ENCODE measurements at regions not wholly inside any gene's neighbourhood (a gene's known extent, or its start where the extent isn't known, plus 50 kb on each side); places are given as distances from the start of the nearest gene placed in this dataset.

DNA sequence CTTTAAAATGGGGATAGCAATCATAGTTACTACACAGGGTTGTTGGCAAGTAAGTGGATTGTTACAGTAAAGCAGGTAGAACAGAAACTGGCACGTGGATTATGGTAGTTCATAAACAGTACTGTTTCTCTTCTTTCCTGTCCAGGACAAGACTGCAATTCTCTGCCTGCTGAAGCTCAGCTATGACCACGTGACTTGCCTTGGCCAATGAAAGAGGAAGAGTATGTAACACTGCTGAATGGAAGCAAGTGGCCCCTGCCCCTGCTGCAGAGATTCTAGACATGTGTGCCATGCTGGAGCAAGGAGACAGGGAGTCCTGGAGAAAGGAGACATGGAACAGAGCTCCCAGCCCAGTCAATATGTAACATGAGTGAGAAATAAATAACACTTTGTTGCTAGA lies 66.6 kb upstream of the TOX3 start:
- no peak overlapping the region for H2AFZ ChIP-seq (ENCODE audit: low read depth, low read length, severe bottlenecking)
- no peak overlapping the region for H3K9ac ChIP-seq (ENCODE audit: low read length)
- H3K79me2 ChIP-seq (ENCODE audit: insufficient read depth, low read length): no peaks in the 10 kb centered on the region
- no peak for TF ChIP-seq EZH2phosphoT487 (conservative IDR thresholded peaks at IDR 0.05; ENCODE audit: low read length)
- TF ChIP-seq, protein P1, sequence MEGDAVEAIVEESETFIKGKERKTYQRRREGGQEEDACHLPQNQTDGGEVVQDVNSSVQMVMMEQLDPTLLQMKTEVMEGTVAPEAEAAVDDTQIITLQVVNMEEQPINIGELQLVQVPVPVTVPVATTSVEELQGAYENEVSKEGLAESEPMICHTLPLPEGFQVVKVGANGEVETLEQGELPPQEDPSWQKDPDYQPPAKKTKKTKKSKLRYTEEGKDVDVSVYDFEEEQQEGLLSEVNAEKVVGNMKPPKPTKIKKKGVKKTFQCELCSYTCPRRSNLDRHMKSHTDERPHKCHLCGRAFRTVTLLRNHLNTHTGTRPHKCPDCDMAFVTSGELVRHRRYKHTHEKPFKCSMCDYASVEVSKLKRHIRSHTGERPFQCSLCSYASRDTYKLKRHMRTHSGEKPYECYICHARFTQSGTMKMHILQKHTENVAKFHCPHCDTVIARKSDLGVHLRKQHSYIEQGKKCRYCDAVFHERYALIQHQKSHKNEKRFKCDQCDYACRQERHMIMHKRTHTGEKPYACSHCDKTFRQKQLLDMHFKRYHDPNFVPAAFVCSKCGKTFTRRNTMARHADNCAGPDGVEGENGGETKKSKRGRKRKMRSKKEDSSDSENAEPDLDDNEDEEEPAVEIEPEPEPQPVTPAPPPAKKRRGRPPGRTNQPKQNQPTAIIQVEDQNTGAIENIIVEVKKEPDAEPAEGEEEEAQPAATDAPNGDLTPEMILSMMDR (IDR thresholded peaks at IDR 0.05; ENCODE audit: insufficient read depth, low read length, poor library complexity, severe bottlenecking): no peak
- H4K20me1 ChIP-seq (ENCODE audit: low read depth, low read length): no peaks in the 10 kb centered on the region
- no peaks in the 10 kb centered on the region for H3K9me3 ChIP-seq (ENCODE audit: insufficient read depth, low read length)
- H3K36me3 ChIP-seq (ENCODE audit: low read length): no peaks in the 10 kb centered on the region
- no peak overlapping the region for H3K4me3 ChIP-seq (ENCODE audit: insufficient read depth, low read length, poor library complexity, severe bottlenecking)
- no peak overlapping the region for H3K4me2 ChIP-seq (ENCODE audit: low read depth, low read length, poor library complexity, severe bottlenecking)
- no peaks in the 10 kb centered on the region for H3F3A ChIP-seq (ENCODE audit: insufficient read depth)
- H3K9me2 ChIP-seq (replicated peaks; ENCODE audit: insufficient read depth, low read length): no peaks in the 10 kb centered on the region
- H3K27ac ChIP-seq (ENCODE audit: low read depth, low read length): no peak overlapping the region
- no peaks in the 10 kb centered on the region for H3K27me3 ChIP-seq (ENCODE audit: low read length)

DNA sequence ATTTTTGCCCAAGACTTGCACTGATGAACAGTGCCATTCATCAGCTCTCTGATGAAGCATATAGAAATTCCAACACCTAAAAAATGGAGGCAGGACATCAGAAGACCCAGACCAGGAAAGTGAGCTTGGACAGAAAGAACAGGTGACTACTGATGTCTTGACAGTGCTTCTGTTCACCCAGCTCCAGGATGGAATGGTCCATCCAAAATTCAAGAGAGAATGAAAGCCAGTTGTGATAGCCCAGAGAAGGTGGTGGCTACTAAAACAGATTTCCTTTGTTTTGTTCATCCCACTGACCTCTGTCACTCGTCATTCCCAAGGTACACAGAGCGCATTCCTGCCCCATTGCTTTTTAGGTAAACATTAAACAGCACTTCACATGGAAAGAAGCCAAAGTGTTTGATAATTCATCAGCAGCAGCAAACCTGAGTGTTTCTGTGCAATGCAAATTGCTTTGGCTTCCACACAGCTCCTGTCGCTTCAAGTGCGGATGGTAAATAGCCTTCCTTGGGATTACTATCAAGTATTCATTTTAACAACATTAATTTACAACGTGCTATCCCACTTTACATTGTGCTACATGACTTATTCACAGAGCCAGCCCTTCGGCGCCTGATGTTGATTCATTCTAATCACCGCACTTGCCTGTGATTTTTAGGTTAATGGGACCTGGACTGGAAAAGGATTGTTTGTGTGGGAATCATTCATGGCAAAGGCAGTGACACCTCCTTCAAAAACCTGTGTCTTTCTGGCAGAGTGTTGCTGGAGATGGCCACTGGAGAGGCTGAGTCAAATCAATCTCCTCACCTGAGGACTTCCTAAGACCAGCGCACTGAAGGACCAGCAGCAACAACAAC lies 65.1 kb upstream of the TOX3 start:
- TF ChIP-seq, protein P1 (IDR thresholded peaks at IDR 0.05; ENCODE audit: insufficient read depth, low read length, poor library complexity, severe bottlenecking): no peak
- TF ChIP-seq EZH2phosphoT487 (conservative IDR thresholded peaks at IDR 0.05; ENCODE audit: low read length): no peak
- no peak overlapping the region for H3K4me3 ChIP-seq (ENCODE audit: insufficient read depth, low read length, poor library complexity, severe bottlenecking)
- no peak overlapping the region for H2AFZ ChIP-seq (ENCODE audit: low read depth, low read length, severe bottlenecking)
- H3K9ac ChIP-seq (ENCODE audit: low read length): no peak overlapping the region
- H3K36me3 ChIP-seq (ENCODE audit: low read length): no peaks in the 10 kb centered on the region
- H3F3A ChIP-seq (ENCODE audit: insufficient read depth): no peaks in the 10 kb centered on the region
- no peaks in the 10 kb centered on the region for H4K20me1 ChIP-seq (ENCODE audit: low read depth, low read length)
- H3K27ac ChIP-seq (ENCODE audit: low read depth, low read length): no peak overlapping the region
- no peaks in the 10 kb centered on the region for H3K9me2 ChIP-seq (replicated peaks; ENCODE audit: insufficient read depth, low read length)
- no peaks in the 10 kb centered on the region for H3K79me2 ChIP-seq (ENCODE audit: insufficient read depth, low read length)
- H3K9me3 ChIP-seq (ENCODE audit: insufficient read depth, low read length): no peaks in the 10 kb centered on the region
- no peak overlapping the region for H3K4me2 ChIP-seq (ENCODE audit: low read depth, low read length, poor library complexity, severe bottlenecking)
- H3K27me3 ChIP-seq (ENCODE audit: low read length): no peaks in the 10 kb centered on the region

DNA sequence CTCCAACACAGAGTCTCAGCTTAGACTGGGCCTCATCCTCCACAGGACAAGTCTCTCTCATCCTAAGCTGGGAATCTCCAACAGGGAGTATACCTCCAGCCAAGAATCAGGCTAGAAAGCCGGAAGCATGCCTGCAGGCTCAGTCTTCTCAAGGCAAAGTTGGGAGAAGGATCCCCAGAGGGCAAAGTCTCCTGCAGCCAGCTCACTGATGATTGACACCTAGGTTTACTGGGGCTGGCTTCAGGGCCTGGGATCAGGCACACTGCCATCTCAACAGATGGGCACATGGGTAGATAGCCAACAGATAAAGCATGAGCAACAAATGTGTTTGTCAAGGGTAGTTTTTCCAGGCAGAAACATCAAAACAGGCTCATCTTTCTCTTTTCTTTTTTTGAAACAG lies 56.1 kb upstream of the TOX3 start:
- no peak for TF ChIP-seq EZH2phosphoT487 (conservative IDR thresholded peaks at IDR 0.05; ENCODE audit: low read length)
- TF ChIP-seq, protein P1 (IDR thresholded peaks at IDR 0.05; ENCODE audit: insufficient read depth, low read length, poor library complexity, severe bottlenecking): no peak
- no peaks in the 10 kb centered on the region for H3F3A ChIP-seq (ENCODE audit: insufficient read depth)
- no peaks in the 10 kb centered on the region; the same call in 1 of the 2 replicates for H3K27me3 ChIP-seq (ENCODE audit: low read length)
- no peak overlapping the region for H3K9ac ChIP-seq (ENCODE audit: low read length)
- H4K20me1 ChIP-seq (ENCODE audit: low read depth, low read length): no peaks in the 10 kb centered on the region
- H3K79me2 ChIP-seq (ENCODE audit: insufficient read depth, low read length): no peaks in the 10 kb centered on the region
- H3K4me2 ChIP-seq (ENCODE audit: low read depth, low read length, poor library complexity, severe bottlenecking): no peak overlapping the region
- no peak overlapping the region for H3K4me3 ChIP-seq (ENCODE audit: insufficient read depth, low read length, poor library complexity, severe bottlenecking)
- H3K9me2 ChIP-seq (replicated peaks; ENCODE audit: insufficient read depth, low read length): no peaks in the 10 kb centered on the region
- H2AFZ ChIP-seq (ENCODE audit: low read depth, low read length, severe bottlenecking): no peak overlapping the region
- no peaks in the 10 kb centered on the region for H3K36me3 ChIP-seq (ENCODE audit: low read length)
- H3K27ac ChIP-seq (ENCODE audit: low read depth, low read length): no peak overlapping the region
- H3K9me3 ChIP-seq (ENCODE audit: insufficient read depth, low read length): no peaks in the 10 kb centered on the region

Data from SU-DHL-6 (cell line).